GM13976 (cell line): ENCODE measurements at regions not wholly inside any gene's neighbourhood (a gene's known extent, or its start where the extent isn't known, plus 50 kb on each side); places are given as distances from the start of the nearest gene placed in this dataset.

Source experiments
- DNase-seq: peaks from one replicate; pipeline ENCODE4 v3.0.0; 2012; ENCODE audit warnings: low spot score
- CTCF ChIP-seq: IDR thresholded peaks from 2 replicates; pipeline ENCODE4 v1.5.1; 2012; ENCODE audit warnings: borderline replicate concordance, mild to moderate bottlenecking; ENCODE audit not compliant: insufficient read depth; ENCODE audit errors: extremely low read depth, missing control alignments, control extremely low read depth
- in situ Hi-C: fragments of 300-500 bp; cut with MboI; formaldehyde crosslinking; loops from one replicate; pipeline ENCODE4 v1.12.0; 2022; ENCODE audit warnings: low sequenced_read_pairs, mixed read lengths, inconsistent platforms; ENCODE audit not compliant: unreplicated experiment

GRCh38 chr19:29384656-29385055, 141.1 kb upstream of the VSTM2B start:
- DNase-seq, result no peak
- in situ Hi-C loops, result no loop called here
- no peak for TF ChIP-seq CTCF

GRCh38 chr19:29385191-29385795, 140.5 kb upstream of the VSTM2B start:
- TF ChIP-seq CTCF, result no peak
- no peak for DNase-seq
- in situ Hi-C loops, result no loop called here

DNA sequence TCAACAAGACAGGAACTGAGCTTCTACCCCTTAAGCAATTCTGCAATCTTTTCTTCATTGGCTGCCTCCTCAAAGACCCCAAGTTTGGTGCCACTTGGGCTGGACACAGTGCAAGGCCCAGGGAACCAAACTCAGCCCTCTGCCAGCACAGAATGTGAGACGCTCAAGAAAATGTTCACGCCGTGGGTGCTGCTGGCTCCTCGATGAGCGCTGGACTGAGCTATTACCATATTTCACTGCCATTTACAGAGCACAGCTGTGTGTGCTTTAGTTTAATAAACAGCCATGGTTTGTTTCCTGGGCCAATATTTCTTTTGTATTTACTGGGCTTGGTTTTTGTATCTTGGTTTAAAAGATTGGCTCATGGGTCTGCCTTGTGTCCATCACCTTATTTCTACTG, 138.8 kb upstream of the VSTM2B start:
- no peak for DNase-seq
- in situ Hi-C loops, result no loop called here
- no peak for TF ChIP-seq CTCF

- TF ChIP-seq CTCF, result no peak
- in situ Hi-C loops, result no loop called here
- no peak for DNase-seq
Measured at GRCh38 chr19:29387586-29387985, 138.2 kb upstream of the VSTM2B start.

DNA sequence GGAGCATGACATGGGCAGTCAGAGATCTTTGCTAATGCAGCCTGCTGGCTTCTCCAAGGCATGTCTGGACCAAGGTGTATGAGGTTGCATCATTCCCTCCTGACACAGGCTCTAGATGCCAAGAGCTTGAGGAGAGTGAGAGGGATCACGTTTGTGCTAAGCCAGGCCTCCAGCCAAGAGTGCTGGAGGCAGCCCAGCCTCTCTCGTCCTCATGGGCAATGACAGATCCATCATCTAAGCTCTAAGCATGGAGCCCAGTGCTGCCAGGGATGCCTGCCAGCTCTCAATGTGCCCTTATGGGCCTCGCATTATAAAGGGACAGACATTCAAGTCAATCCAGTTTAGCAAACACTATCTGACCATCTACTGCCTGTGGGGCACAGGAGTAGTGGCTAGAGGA, 136.3 kb upstream of the VSTM2B start:
- in situ Hi-C loops, result no loop called here
- TF ChIP-seq CTCF, result no peak
- DNase-seq, result no peak

DNA sequence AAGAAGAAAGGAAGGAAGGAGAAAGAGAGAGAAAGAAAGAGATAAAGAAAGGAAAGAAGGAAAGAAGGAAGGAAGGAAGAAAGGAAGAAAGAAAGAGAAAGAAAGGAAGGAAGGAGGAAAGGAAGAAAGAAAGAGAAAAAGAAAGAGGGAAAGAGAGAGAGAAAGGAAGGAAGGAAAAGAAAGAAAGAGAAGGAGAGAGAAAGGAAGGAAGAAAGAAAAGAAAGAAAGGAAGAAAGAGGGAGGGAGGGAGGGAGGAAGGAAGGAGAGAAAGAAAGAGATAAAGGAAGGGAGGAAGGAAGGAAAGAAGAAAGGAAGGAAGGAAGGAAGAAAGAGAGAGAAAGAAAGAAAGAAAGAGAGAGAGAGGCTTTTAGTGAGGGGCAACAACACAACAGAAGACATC, 135.1 kb upstream of the VSTM2B start:
- no peak for DNase-seq
- TF ChIP-seq CTCF, result no peak
- in situ Hi-C loops, result no loop called here
